SK-N-SH (cell line): ENCODE measurements at regions not wholly inside any gene's neighbourhood (a gene's known extent, or its start where the extent isn't known, plus 50 kb on each side); places are given as distances from the start of the nearest gene placed in this dataset.

Source experiments
- CTCF ChIA-PET: fragments of 300-600, 350-600 bp; formaldehyde crosslinking; extraction: SDS; loops from one replicate; lab custom pipeline; 2021; lab: Yijun Ruan, JAX
- POLR2A ChIA-PET: fragments of 350-600 bp; sonication (Branson Sonifier 250); formaldehyde crosslinking; extraction: SDS; loops from one replicate; lab custom pipeline; 2020; ENCODE audit warnings: antibody characterized with exemption, inconsistent platforms; lab: Yijun Ruan, JAX
- DNase-seq: peaks from one replicate; pipeline ENCODE4 v3.0.0; 2012
- H2AFZ ChIP-seq: fragments of 200-600 bp; sonication (generic); 2 replicates; pipeline ENCODE4 v1.8.1; 2016; ENCODE audit warnings: antibody characterized with exemption, mild to moderate bottlenecking, low read depth
- H3F3A ChIP-seq: fragments of 200-600 bp; sonication (generic); replicated peaks from 2 replicates; pipeline ENCODE3; 2016; ENCODE audit warnings: antibody characterized with exemption, mild to moderate bottlenecking; ENCODE audit not compliant: insufficient read depth
- H3K27ac ChIP-seq, 2 experiments: fragments of 200-500 bp in 1 of 2; fragments of 200-600 bp in 1 of 2; sonication (Bioruptor generic) in 1 of 2; sonication (generic), shearing (Covaris generic) in 1 of 2; 2 replicates each; pipeline versions ENCODE4 v1.5.1 to v1.6.1; 2014 to 2016; ENCODE audit warnings: low read depth in 2 of 2, inconsistent platforms in 1 of 2, low read length in 1 of 2, mild to moderate bottlenecking in 1 of 2, mixed read lengths in 1 of 2
- H3K27me3 ChIP-seq: fragments of 200-600 bp; sonication (generic), shearing (Covaris generic); 2 replicates; pipeline ENCODE4 v1.6.1; 2016; ENCODE audit warnings: mixed run types; ENCODE audit not compliant: insufficient read depth
- H3K36me3 ChIP-seq, 2 experiments: fragments of 200-500 bp in 1 of 2; fragments of 200-600 bp in 1 of 2; sonication (Bioruptor generic) in 1 of 2; sonication (generic) in 1 of 2; replicated peaks in 1 of 2; 2 replicates each; pipeline versions ENCODE3 to v1.5.1; 2014 to 2016; ENCODE audit warnings: low read length in 1 of 2, mild to moderate bottlenecking in 1 of 2; ENCODE audit not compliant: insufficient read depth in 2 of 2, control insufficient read depth in 1 of 2
- H3K4me1 ChIP-seq, 2 experiments: fragments of 200-500 bp in 1 of 2; fragments of 200-600 bp in 1 of 2; sonication (Bioruptor generic) in 1 of 2; sonication (generic), shearing (Covaris generic) in 1 of 2; 2 replicates each; pipeline versions ENCODE4 v1.5.1 to v1.6.1; 2014 to 2016; ENCODE audit warnings: low read depth in 1 of 2, low read length in 1 of 2, mixed run types in 1 of 2; ENCODE audit not compliant: insufficient read depth in 2 of 2, control insufficient read depth in 1 of 2
- H3K4me2 ChIP-seq: fragments of 200-600 bp; sonication (generic), shearing (Covaris generic); 2 replicates; pipeline ENCODE4 v1.6.1; 2017; ENCODE audit warnings: mixed run types
- H3K4me3 ChIP-seq, 2 experiments: fragments of 200-500 bp in 1 of 2; fragments of 200-600 bp in 1 of 2; sonication (Bioruptor generic) in 1 of 2; sonication (generic), shearing (Covaris generic) in 1 of 2; 2 replicates each; pipeline versions ENCODE4 v1.5.1 to v1.8.1; 2014 to 2016; ENCODE audit warnings: low read depth in 2 of 2, inconsistent platforms in 1 of 2, low read length in 1 of 2, mild to moderate bottlenecking in 1 of 2, mixed read lengths in 1 of 2, moderate library complexity in 1 of 2
- H3K79me2 ChIP-seq: fragments of 200-600 bp; sonication (generic); 2 replicates; pipeline ENCODE4 v1.8.1; 2017; ENCODE audit warnings: mild to moderate bottlenecking; ENCODE audit not compliant: insufficient read depth
- H3K9ac ChIP-seq: fragments of 200-600 bp; sonication (generic); 2 replicates; pipeline ENCODE4 v1.6.1; 2017; ENCODE audit warnings: mixed run types
- H3K9me2 ChIP-seq: fragments of 200-600 bp; sonication (generic); 2 replicates; pipeline ENCODE4 v1.6.1; 2017; ENCODE audit warnings: mixed run types
- H3K9me3 ChIP-seq: fragments of 200-600 bp; sonication (generic); 2 replicates; pipeline ENCODE4 v1.6.1; 2017; ENCODE audit warnings: mixed run types, mild to moderate bottlenecking, moderate library complexity
- H4K20me1 ChIP-seq: fragments of 200-600 bp; sonication (generic); 2 replicates; pipeline ENCODE4 v1.6.1; 2017; ENCODE audit warnings: mild to moderate bottlenecking, mixed run types; ENCODE audit not compliant: insufficient read depth
- CHD2 ChIP-seq: fragments of 150-350 bp; IDR thresholded peaks from 2 replicates; pipeline ENCODE4 v1.6.1; 2018; ENCODE audit warnings: low read length; ENCODE audit not compliant: partially characterized antibody
- CTCF ChIP-seq: fragments of 200-600 bp; sonication (generic); IDR thresholded peaks from 2 replicates; pipeline ENCODE4 v1.6.1; 2017; ENCODE audit warnings: antibody characterized with exemption, mild to moderate bottlenecking, moderate library complexity
- EP300 ChIP-seq, 2 experiments: IDR thresholded peaks; 2 replicates each; pipeline versions ENCODE4 v1.4.0 to v1.6.1; 2012; ENCODE audit warnings: borderline replicate concordance in 1 of 2, low read depth in 1 of 2, low read length in 1 of 2
- FOSL2 ChIP-seq: IDR thresholded peaks from 2 replicates; pipeline ENCODE4 v1.4.0; 2012; ENCODE audit warnings: low read depth, mild to moderate bottlenecking, moderate library complexity, borderline replicate concordance
- FOXJ3 ChIP-seq: sonication (generic); formaldehyde crosslinking; IDR thresholded peaks from 2 replicates; pipeline ENCODE4 v1.5.1; 2020; ENCODE audit warnings: mild to moderate bottlenecking, missing genetic modification reagents
- FOXM1 ChIP-seq: IDR thresholded peaks from 2 replicates; pipeline ENCODE4 v1.4.0; 2012; ENCODE audit warnings: low read depth, mild to moderate bottlenecking
- GABPA ChIP-seq: IDR thresholded peaks from 2 replicates; pipeline ENCODE4 v1.4.0; 2012; ENCODE audit warnings: low read depth, mild to moderate bottlenecking
- GATA2 ChIP-seq: sonication (generic); formaldehyde crosslinking; IDR thresholded peaks from 2 replicates; pipeline ENCODE4 v1.5.0; 2020; ENCODE audit warnings: mild to moderate bottlenecking, missing genetic modification reagents
- MXI1 ChIP-seq: IDR thresholded peaks from 2 replicates; pipeline ENCODE4 v1.6.1; 2012; ENCODE audit warnings: mild to moderate bottlenecking, low read depth, low read length, improper control_type of control experiment
- POLR2AphosphoS5 ChIP-seq: IDR thresholded peaks from 2 replicates; pipeline ENCODE4 v1.6.1; 2012; ENCODE audit warnings: low read depth, low read length
- RAD21 ChIP-seq: IDR thresholded peaks from 2 replicates; pipeline ENCODE4 v1.6.1; 2012; ENCODE audit warnings: mild to moderate bottlenecking, low read length
- RXRA ChIP-seq: IDR thresholded peaks from 2 replicates; pipeline ENCODE4 v1.4.0; 2012; ENCODE audit warnings: low read depth, mild to moderate bottlenecking, borderline replicate concordance
- TAF1 ChIP-seq: IDR thresholded peaks from 2 replicates; pipeline ENCODE4 v1.6.1; 2012; ENCODE audit warnings: low read depth, mild to moderate bottlenecking, low read length, moderate library complexity, borderline replicate concordance
- TCF12 ChIP-seq: IDR thresholded peaks from 2 replicates; pipeline ENCODE4 v1.4.0; 2012
- TEAD4 ChIP-seq: IDR thresholded peaks from 2 replicates; pipeline ENCODE4 v1.4.0; 2012; ENCODE audit warnings: mild to moderate bottlenecking, borderline replicate concordance; ENCODE audit not compliant: insufficient read depth
- ZBTB33 ChIP-seq: IDR thresholded peaks from 2 replicates; pipeline ENCODE4 v1.4.0; 2012; ENCODE audit warnings: low read depth, borderline replicate concordance
- WGBS: methylation state at CpG from one replicate; pipeline ENCODE4 v1.1.6; 2017; ENCODE audit warnings: low lambda C conversion rate; 5-methylcytosine and 5-hydroxymethylcytosine counted together
- TF ChIP-seq, protein P1 (sequence below): fragments of 150-350 bp; IDR thresholded peaks from 2 replicates; pipeline ENCODE4 v1.6.1; 2017; ENCODE audit warnings: antibody characterized with exemption, low read length, low read depth, borderline replicate concordance
- TF ChIP-seq, protein P2 (sequence below): IDR thresholded peaks from 2 replicates; pipeline ENCODE4 v1.6.1; 2012; ENCODE audit warnings: mild to moderate bottlenecking, low read depth, low read length, moderate library complexity
- TF ChIP-seq, protein P3 (sequence below): IDR thresholded peaks from 2 replicates; pipeline ENCODE4 v1.4.0; 2012; ENCODE audit warnings: low read depth

DNA sequence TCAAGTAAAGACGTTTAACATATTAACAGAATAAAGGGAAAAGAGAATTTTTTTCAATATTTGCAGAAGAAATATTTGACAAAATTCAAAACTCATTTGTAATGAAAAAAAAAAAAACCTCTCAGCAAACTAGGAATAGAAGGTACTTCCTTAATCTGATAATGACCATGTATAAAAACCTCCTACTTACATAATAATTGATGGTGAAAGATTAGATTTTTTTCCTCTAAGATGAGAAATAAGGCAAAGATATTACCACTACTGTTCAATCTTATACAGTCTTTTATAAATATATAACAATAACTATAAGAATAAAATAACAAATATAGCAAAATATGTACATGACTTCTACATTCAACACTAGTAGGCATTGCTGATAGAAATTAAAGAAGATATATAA lies 424.6 kb upstream of the KLF4 start:
- Histone ChIP-seq H3K4me1 (no peaks in the 10 kb centered on the region; a peak in 1 of 4 replicates), H3K4me3 (no peak overlapping the region), H3K9me2 (no peaks in the 10 kb centered on the region), H2AFZ (no peak overlapping the region), H3K9me3 (0 out of 2 replicates have a peak, but pooled peaks cover 4% of the 10 kb centered on the region), H3K27me3 (no peaks in the 10 kb centered on the region; the same call in 1 of the 2 replicates), H3K36me3 (no peaks in the 10 kb centered on the region), H3K4me2 (no peak overlapping the region), H3K27ac (no peak overlapping the region), H3F3A (no peaks in the 10 kb centered on the region), H3K9ac (no peak overlapping the region), H3K79me2 (no peaks in the 10 kb centered on the region), H4K20me1 (no peaks in the 10 kb centered on the region)
- ChIA-PET POLR2A (no interaction called here), CTCF (no interaction called here)
- TF ChIP-seq, protein P1, sequence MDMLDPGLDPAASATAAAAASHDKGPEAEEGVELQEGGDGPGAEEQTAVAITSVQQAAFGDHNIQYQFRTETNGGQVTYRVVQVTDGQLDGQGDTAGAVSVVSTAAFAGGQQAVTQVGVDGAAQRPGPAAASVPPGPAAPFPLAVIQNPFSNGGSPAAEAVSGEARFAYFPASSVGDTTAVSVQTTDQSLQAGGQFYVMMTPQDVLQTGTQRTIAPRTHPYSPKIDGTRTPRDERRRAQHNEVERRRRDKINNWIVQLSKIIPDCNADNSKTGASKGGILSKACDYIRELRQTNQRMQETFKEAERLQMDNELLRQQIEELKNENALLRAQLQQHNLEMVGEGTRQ = no peak
- TF ChIP-seq FOXJ3 (CRISPR knock-in tag) (no peak), GABPA (no peak), EP300 (IDR thresholded peaks at IDR 0.05; ENCODE audit: borderline replicate concordance in 1 of 2, low read depth in 1 of 2, low read length in 1 of 2) (no peak), TAF1 (no peak), RAD21 (no peak), RXRA (no peak)
- 5% methylated on average over 1 of the region's 1 CpG for WGBS
- no peak for DNase-seq

DNA sequence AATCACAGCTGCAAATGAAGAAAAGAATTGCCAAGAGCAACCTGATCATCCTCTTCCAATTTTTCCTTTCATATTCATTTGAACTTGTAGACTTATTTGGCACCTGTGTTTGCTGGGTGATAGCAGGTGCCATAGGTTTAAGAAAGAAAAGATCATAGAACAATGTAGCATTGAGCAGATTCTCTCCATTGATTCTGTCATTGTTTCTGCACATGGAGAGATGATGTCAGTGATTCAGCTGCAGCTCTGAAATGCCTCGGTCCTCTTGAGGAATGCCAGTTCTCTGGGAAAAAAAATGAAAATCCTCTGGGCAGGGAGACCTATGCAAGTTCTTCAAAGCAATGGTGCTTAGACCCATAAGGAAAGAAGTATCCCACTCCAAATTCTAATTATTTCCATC lies 418.1 kb upstream of the KLF4 start:
- Histone ChIP-seq H4K20me1 (no peaks in the 10 kb centered on the region), H3K4me3 (no peak overlapping the region), H3K9me3 (no peaks in the 10 kb centered on the region), H3K79me2 (no peaks in the 10 kb centered on the region), H3K4me2 (no peak overlapping the region), H3K36me3 (no peaks in the 10 kb centered on the region), H3K9me2 (no peaks in the 10 kb centered on the region), H3K27me3 (no peaks in the 10 kb centered on the region), H3K27ac (no peak overlapping the region), H3K9ac (no peak overlapping the region), H3F3A (no peaks in the 10 kb centered on the region), H2AFZ (no peak overlapping the region), H3K4me1 (no peaks in the 10 kb centered on the region)
- WGBS = 5% methylated on average over 1 of the region's 1 CpG
- no peak for DNase-seq
- TF ChIP-seq GABPA (no peak), MXI1 (no peak), FOSL2 (no peak), ZBTB33 (no peak), CTCF (no peak), TCF12 (no peak), FOXM1 (no peak), FOXJ3 (CRISPR knock-in tag) (no peak), CHD2 (no peak), POLR2AphosphoS5 (no peak), GATA2 (CRISPR knock-in tag) (no peak), TEAD4 (no peak)
- TF ChIP-seq, protein P2, sequence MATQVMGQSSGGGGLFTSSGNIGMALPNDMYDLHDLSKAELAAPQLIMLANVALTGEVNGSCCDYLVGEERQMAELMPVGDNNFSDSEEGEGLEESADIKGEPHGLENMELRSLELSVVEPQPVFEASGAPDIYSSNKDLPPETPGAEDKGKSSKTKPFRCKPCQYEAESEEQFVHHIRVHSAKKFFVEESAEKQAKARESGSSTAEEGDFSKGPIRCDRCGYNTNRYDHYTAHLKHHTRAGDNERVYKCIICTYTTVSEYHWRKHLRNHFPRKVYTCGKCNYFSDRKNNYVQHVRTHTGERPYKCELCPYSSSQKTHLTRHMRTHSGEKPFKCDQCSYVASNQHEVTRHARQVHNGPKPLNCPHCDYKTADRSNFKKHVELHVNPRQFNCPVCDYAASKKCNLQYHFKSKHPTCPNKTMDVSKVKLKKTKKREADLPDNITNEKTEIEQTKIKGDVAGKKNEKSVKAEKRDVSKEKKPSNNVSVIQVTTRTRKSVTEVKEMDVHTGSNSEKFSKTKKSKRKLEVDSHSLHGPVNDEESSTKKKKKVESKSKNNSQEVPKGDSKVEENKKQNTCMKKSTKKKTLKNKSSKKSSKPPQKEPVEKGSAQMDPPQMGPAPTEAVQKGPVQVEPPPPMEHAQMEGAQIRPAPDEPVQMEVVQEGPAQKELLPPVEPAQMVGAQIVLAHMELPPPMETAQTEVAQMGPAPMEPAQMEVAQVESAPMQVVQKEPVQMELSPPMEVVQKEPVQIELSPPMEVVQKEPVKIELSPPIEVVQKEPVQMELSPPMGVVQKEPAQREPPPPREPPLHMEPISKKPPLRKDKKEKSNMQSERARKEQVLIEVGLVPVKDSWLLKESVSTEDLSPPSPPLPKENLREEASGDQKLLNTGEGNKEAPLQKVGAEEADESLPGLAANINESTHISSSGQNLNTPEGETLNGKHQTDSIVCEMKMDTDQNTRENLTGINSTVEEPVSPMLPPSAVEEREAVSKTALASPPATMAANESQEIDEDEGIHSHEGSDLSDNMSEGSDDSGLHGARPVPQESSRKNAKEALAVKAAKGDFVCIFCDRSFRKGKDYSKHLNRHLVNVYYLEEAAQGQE = no peak
- TF ChIP-seq, protein P3, sequence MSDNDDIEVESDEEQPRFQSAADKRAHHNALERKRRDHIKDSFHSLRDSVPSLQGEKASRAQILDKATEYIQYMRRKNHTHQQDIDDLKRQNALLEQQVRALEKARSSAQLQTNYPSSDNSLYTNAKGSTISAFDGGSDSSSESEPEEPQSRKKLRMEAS = no peak
- CTCF ChIA-PET = no interaction called here
- POLR2A ChIA-PET = no interaction called here
